Prostate gland (tissue), 2 donors: ENCODE measurements at regions not wholly inside any gene's neighbourhood (a gene's known extent, or its start where the extent isn't known, plus 50 kb on each side); places are given as distances from the start of the nearest gene placed in this dataset.

ENCODE experiments used
- CTCF ChIP-seq, 4 experiments: fragments of 200-600 bp in 2 of 4; fragments of 450-650 bp in 2 of 4; sonication (generic) in 2 of 4; IDR thresholded peaks; 1 replicate in 3 of 4; 2 replicates in 1 of 4; pipeline ENCODE4 v1.5.1; 2016 to 2019; ENCODE audit warnings: antibody characterized with exemption in 4 of 4, mild to moderate bottlenecking in 2 of 4, moderate library complexity in 2 of 4
- POLR2A ChIP-seq: fragments of 450-650 bp; IDR thresholded peaks from one replicate; pipeline ENCODE4 v1.6.1; 2016; ENCODE audit warnings: antibody characterized with exemption, mild to moderate bottlenecking

GRCh38 chr19:27764186-27764804, 1448.7 kb downstream of the UQCRFS1 start:
- no peak for TF ChIP-seq CTCF (IDR thresholded peaks at IDR 0.05)
- TF ChIP-seq POLR2A: no peak
